GM12864 (cell line): ENCODE measurements at regions not wholly inside any gene's neighbourhood (a gene's known extent, or its start where the extent isn't known, plus 50 kb on each side); places are given as distances from the start of the nearest gene placed in this dataset.

ENCODE experiments used
- DNase-seq: peaks from one replicate; pipeline ENCODE4 v3.0.0-alpha.2; 2011; ENCODE audit warnings: low read depth
- H3K4me3 ChIP-seq: 2 replicates; pipeline ENCODE4 v1.5.1; 2011; ENCODE audit warnings: mild to moderate bottlenecking, low read depth, low read length, control low read depth
- CTCF ChIP-seq: IDR thresholded peaks from 2 replicates; pipeline ENCODE4 v1.5.1; 2011; ENCODE audit warnings: low read depth, mild to moderate bottlenecking, moderate library complexity, low read length, control low read depth, inconsistent platforms; ENCODE audit errors: missing control alignments

GRCh38 chrX:79452881-79453280 lies 85.7 kb upstream of the ITM2A start:
- H3K4me3 ChIP-seq = no peak overlapping the region
- no peak for DNase-seq
- TF ChIP-seq CTCF = no peak

DNA sequence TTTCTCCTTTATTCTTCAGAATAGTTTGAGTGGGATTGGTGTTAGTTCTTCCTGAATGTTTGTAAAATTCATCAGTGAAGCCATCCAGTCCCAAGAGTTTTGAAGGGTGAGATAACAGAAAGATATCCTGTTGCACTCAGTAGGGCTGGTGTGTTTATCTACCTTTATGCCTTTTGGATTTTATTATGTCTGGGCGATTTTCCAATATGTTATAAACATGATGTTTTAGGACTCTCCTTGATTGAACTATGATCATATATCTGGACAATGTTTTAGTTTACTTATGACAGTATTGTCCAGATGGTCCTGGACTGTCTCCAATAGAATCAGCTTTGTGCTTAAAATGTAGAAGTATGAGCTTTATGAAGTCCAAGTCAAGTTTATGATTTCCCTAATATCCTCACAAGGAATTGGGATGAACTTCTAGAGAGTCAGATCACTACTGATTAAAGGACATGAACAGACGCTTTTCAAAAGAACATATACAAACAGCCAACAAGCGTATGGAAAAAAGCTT lies 77.6 kb upstream of the ITM2A start:
- no peak for DNase-seq

DNA sequence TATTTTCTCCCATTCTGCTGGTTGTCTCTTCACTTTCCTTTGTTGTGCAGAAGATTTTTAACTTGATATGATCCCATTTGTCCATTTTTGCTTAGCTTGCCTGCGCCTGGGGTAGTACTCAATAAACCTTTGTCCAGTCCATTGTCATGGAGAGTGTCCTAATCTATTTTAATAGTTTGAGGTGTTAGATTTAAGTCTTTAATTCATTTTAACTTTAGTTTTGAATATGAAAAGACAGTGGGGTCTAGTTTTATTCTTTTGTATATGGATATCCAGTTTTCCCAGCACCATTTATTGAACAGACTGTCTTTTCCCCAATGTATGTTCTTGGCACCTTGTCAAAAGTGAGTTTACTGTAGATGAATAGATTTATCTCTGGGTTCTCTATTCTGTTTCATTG lies 76.0 kb upstream of the ITM2A start:
- TF ChIP-seq CTCF = no peak
- DNase-seq = no peak
- H3K4me3 ChIP-seq = no peak overlapping the region

More for the DNA sequence above, 77.6 kb upstream of the ITM2A start:
- H3K4me3 ChIP-seq = no peak overlapping the region
- no peak for TF ChIP-seq CTCF

DNA sequence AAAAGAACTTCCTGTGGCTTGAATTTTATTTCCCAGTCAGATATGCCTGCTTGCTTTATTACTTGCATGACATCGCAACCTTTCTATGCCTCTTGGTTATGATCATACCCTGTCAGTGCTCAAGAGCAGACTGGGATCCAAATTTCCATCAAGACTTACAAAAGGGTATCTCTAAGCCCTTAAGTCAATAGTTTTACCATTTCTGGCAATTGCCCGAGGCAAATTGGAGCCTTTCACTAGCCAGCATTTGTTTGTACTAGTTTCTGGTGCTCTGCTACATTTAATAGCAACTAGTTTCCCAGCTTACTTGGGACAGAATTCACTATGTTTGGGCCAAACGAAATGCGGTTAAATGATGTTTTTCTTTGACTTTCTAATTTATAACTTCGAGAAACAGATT lies 73.2 kb upstream of the ITM2A start:
- no peak for TF ChIP-seq CTCF
- DNase-seq = no peak
- H3K4me3 ChIP-seq = no peak overlapping the region
